ENCODE measurements at regions not wholly inside any gene's neighbourhood (a gene's known extent, or its start where the extent isn't known, plus 50 kb on each side); places are given as distances from the start of the nearest gene placed in this dataset.

GRCh38 chr3:118734664-118735063, 300.0 kb downstream of the IGSF11 start:
- TF ChIP-seq, protein P1, sequence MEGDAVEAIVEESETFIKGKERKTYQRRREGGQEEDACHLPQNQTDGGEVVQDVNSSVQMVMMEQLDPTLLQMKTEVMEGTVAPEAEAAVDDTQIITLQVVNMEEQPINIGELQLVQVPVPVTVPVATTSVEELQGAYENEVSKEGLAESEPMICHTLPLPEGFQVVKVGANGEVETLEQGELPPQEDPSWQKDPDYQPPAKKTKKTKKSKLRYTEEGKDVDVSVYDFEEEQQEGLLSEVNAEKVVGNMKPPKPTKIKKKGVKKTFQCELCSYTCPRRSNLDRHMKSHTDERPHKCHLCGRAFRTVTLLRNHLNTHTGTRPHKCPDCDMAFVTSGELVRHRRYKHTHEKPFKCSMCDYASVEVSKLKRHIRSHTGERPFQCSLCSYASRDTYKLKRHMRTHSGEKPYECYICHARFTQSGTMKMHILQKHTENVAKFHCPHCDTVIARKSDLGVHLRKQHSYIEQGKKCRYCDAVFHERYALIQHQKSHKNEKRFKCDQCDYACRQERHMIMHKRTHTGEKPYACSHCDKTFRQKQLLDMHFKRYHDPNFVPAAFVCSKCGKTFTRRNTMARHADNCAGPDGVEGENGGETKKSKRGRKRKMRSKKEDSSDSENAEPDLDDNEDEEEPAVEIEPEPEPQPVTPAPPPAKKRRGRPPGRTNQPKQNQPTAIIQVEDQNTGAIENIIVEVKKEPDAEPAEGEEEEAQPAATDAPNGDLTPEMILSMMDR (conservative IDR thresholded peaks at IDR 0.05) = no peak
- no peak for TF ChIP-seq EZH2 (IDR thresholded peaks at IDR 0.05; ENCODE audit: low read depth)

All from PC-9 (cell line).